Adrenal gland (tissue), 9 donors: ENCODE measurements at regions not wholly inside any gene's neighbourhood (a gene's known extent, or its start where the extent isn't known, plus 50 kb on each side); places are given as distances from the start of the nearest gene placed in this dataset.

ENCODE experiments used
- DNase-seq, 7 donors: peaks; one replicate each; pipeline ENCODE4 v3.0.0-alpha.2; 2019 to 2020
- H3K27ac ChIP-seq, 5 donors: fragments of 200-600 bp; sonication (generic) in 4 of 5; 1 replicate in 3 of 5; 2 replicates in 2 of 5; pipeline versions ENCODE4 v1.5.1 to v1.8.0; 2016 to 2020; ENCODE audit warnings: mild to moderate bottlenecking in 1 of 5
- H3K27me3 ChIP-seq: fragments of 200-600 bp; 2 replicates; pipeline ENCODE4 v1.8.0; 2021
- H3K36me3 ChIP-seq, 2 donors: fragments of 200-600 bp; replicated peaks in 1 of 2; 1 replicate in 1 of 2; 2 replicates in 1 of 2; pipeline versions ENCODE4 v1.5.1 to v1.8.0; 2018 to 2022
- H3K4me1 ChIP-seq, 2 donors: fragments of 200-600 bp; replicated peaks in 1 of 2; 1 replicate in 1 of 2; 2 replicates in 1 of 2; pipeline versions ENCODE4 v1.5.1 to v1.8.0; 2018 to 2021
- H3K4me3 ChIP-seq, 4 donors: fragments of 200-600 bp; sonication (generic) in 3 of 4; one replicate each; pipeline ENCODE4 v1.5.1; 2016 to 2018
- H3K9me3 ChIP-seq, 3 donors: fragments of 200-600 bp; sonication (generic) in 1 of 3; replicated peaks in 1 of 3; 1 replicate in 2 of 3; 2 replicates in 1 of 3; pipeline versions ENCODE4 v1.5.1 to v1.8.0; 2016 to 2021
- CTCF ChIP-seq, 6 experiments: fragments of 450-650 bp in 4 of 6; fragments of 200-600 bp in 2 of 6; sonication (generic) in 1 of 6; IDR thresholded peaks; 1 replicate in 5 of 6; 2 replicates in 1 of 6; pipeline versions ENCODE4 v1.5.1 to v1.8.0; 2016 to 2021; ENCODE audit warnings: antibody characterized with exemption in 6 of 6, mild to moderate bottlenecking in 2 of 6, moderate library complexity in 1 of 6
- POLR2A ChIP-seq, 2 donors: fragments of 450-650 bp; IDR thresholded peaks; one replicate each; pipeline ENCODE4 v1.6.1; 2017; ENCODE audit warnings: antibody characterized with exemption in 2 of 2, mild to moderate bottlenecking in 2 of 2, moderate library complexity in 1 of 2
- WGBS, 4 donors: extraction: QIAGEN DNeasy Blood & Tissue Kit in 2 of 4; methylation state at CpG; one replicate each; pipeline versions ENCODE4 v1.1.5 to v1.1.7; 2013 to 2017; 5-methylcytosine and 5-hydroxymethylcytosine counted together
- intact Hi-C, 2 donors: fragments of 100-400 bp; cut with DNase I; formaldehyde crosslinking; loops; one replicate each; pipeline versions ENCODE4 v1.14.1 to v1.15.0; 2022 to 2023
- donor health status: healthy with polysubstance abuse.
- donor health status: Bipolar disorder and iron deficiency.
- donor health status: DM: yes; HTN: yes; CAD: no.
- donor health status: DM: no; HTN: no; CAD: no.
- donor health status: DM: no; HTN: no; CAD: no.

GRCh38 chrX:43551590-43551989, 104.5 kb upstream of the MAOA start:
- Histone ChIP-seq H3K9me3 (no peaks in the 10 kb centered on the region), H3K4me3 (no peak overlapping the region), H3K27ac (no peak overlapping the region), H3K4me1 (no peaks in the 10 kb centered on the region), H3K36me3 (no peaks in the 10 kb centered on the region), H3K27me3 (peaks cover 7% of the 10 kb centered on the region)
- intact Hi-C loops = no loop called here
- 35 to 48% (median 40%) methylated on average over 3 of the region's 3 CpGs for WGBS, 4 donors
- no peak for TF ChIP-seq CTCF (IDR thresholded peaks at IDR 0.05)
- no peak for TF ChIP-seq POLR2A (IDR thresholded peaks at IDR 0.05)
- DNase-seq = peak in 1 of 7 donors; percentile 10

GRCh38 chrX:43552156-43552555, 103.9 kb upstream of the MAOA start:
- Histone ChIP-seq H3K36me3 (no peaks in the 10 kb centered on the region), H3K27ac (no peak overlapping the region), H3K4me1 (no peaks in the 10 kb centered on the region), H3K27me3 (peaks cover 12% of the 10 kb centered on the region), H3K4me3 (no peak overlapping the region), H3K9me3 (no peaks in the 10 kb centered on the region)
- no peak for DNase-seq
- intact Hi-C loops = no loop called here
- WGBS, 4 donors = 34 to 38% (median 36%) methylated on average over 2 of the region's 2 CpGs
- TF ChIP-seq CTCF (IDR thresholded peaks at IDR 0.05) (no peak), POLR2A (IDR thresholded peaks at IDR 0.05) (no peak)

- no peaks in the 10 kb centered on the region for H3K36me3 ChIP-seq
- no peaks in the 10 kb centered on the region for H3K9me3 ChIP-seq
- intact Hi-C loops = no loop called here
- H3K27ac ChIP-seq = no peak overlapping the region
- peaks cover 16% of the 10 kb centered on the region for H3K27me3 ChIP-seq
- no peak overlapping the region for H3K4me3 ChIP-seq
- no peak for DNase-seq
- TF ChIP-seq CTCF (IDR thresholded peaks at IDR 0.05) (no peak), POLR2A (IDR thresholded peaks at IDR 0.05) (no peak)
- no peaks in the 10 kb centered on the region for H3K4me1 ChIP-seq
- 64 to 88% (median 81%) methylated on average over 4 of the region's 4 CpGs for WGBS, 4 donors
Observed at GRCh38 chrX:43552703-43553102, 103.4 kb upstream of the MAOA start.

GRCh38 chrX:43553257-43553656, 102.8 kb upstream of the MAOA start:
- no peak overlapping the region for H3K27ac ChIP-seq
- no peak overlapping the region for H3K4me3 ChIP-seq
- peaks cover 16% of the 10 kb centered on the region for H3K27me3 ChIP-seq
- TF ChIP-seq POLR2A (IDR thresholded peaks at IDR 0.05) = no peak
- TF ChIP-seq CTCF (IDR thresholded peaks at IDR 0.05) = no peak
- 68 to 81% (median 77%) methylated on average over 5 of the region's 5 CpGs for WGBS, 4 donors
- no peaks in the 10 kb centered on the region for H3K9me3 ChIP-seq
- H3K36me3 ChIP-seq = no peaks in the 10 kb centered on the region
- no peaks in the 10 kb centered on the region for H3K4me1 ChIP-seq
- no peak for DNase-seq
- intact Hi-C loops = no loop called here
